IMR-90 (cell line): ENCODE measurements at regions not wholly inside any gene's neighbourhood (a gene's known extent, or its start where the extent isn't known, plus 50 kb on each side); places are given as distances from the start of the nearest gene placed in this dataset.
A peak's percentile ranks its signal among the peaks of the same experiment; 100 is the strongest.

ENCODE experiments used
- ATAC-seq: fragments of 200-7000 bp; cut with Tn5 transposase; 2 replicates; pipeline ENCODE4 v1.9.1; 2020; ENCODE audit warnings: low read depth, mild to moderate bottlenecking, moderate library complexity
- BruUV-seq: library from RNA; stranded (reverse); fragments of 400-500 nt; replicated peaks from 2 replicates; lab custom pipeline; 2021; lab: Mats Ljungman, UMichigan
- CTCF ChIA-PET: fragments of 300-600 bp; formaldehyde crosslinking; extraction: SDS; loops from one replicate; lab custom pipeline; 2021; ENCODE audit warnings: antibody characterized with exemption; lab: Yijun Ruan, JAX
- POLR2A ChIA-PET: fragments of 300-600 bp; sonication (Branson Sonifier 250); formaldehyde crosslinking; loops from one replicate; lab custom pipeline; 2022; ENCODE audit warnings: antibody characterized with exemption; ENCODE audit not compliant: unreplicated experiment; lab: Charles Lee
- DNase-seq: peaks from one replicate; pipeline ENCODE4 v3.0.0; 2013
- H2AFZ ChIP-seq: replicated peaks from 2 replicates; pipeline ENCODE3; 2013; ENCODE audit warnings: low read length, mild to moderate bottlenecking; ENCODE audit not compliant: poor library complexity
- H2AK5ac ChIP-seq: 2 replicates; pipeline ENCODE4 v1.6.1; 2013; ENCODE audit warnings: low read depth, low read length, inconsistent platforms
- H2AK9ac ChIP-seq: replicated peaks from 2 replicates; pipeline ENCODE3; 2013; ENCODE audit warnings: mild to moderate bottlenecking, low read depth, low read length, moderate library complexity; ENCODE audit not compliant: poor library complexity
- H2BK120ac ChIP-seq: 2 replicates; pipeline ENCODE4 v1.6.1; 2013; ENCODE audit warnings: low read depth, low read length, inconsistent platforms
- H2BK15ac ChIP-seq: 3 replicates; pipeline ENCODE4 v1.6.1; 2013; ENCODE audit warnings: low read depth, low read length, inconsistent platforms
- H2BK20ac ChIP-seq: 2 replicates; pipeline ENCODE4 v1.6.1; 2013; ENCODE audit warnings: low read depth, mild to moderate bottlenecking, inconsistent platforms, low read length, moderate library complexity
- H2BK5ac ChIP-seq: 2 replicates; pipeline ENCODE4 v1.6.1; 2013; ENCODE audit warnings: mild to moderate bottlenecking, low read depth, low read length, inconsistent platforms; ENCODE audit not compliant: poor library complexity, severe bottlenecking
- H3K14ac ChIP-seq: replicated peaks from 2 replicates; pipeline ENCODE4 v1.6.1; 2013; ENCODE audit warnings: low read depth, low read length, inconsistent platforms
- H3K18ac ChIP-seq: 2 replicates; pipeline ENCODE4 v1.6.1; 2013; ENCODE audit warnings: low read depth, low read length, control low read depth
- H3K23ac ChIP-seq: 2 replicates; pipeline ENCODE4 v1.6.1; 2013; ENCODE audit warnings: low read depth, low read length, inconsistent platforms
- H3K27ac ChIP-seq: 2 replicates; pipeline ENCODE4 v1.5.1; 2013; ENCODE audit warnings: mild to moderate bottlenecking, control low read depth, low read length; ENCODE audit not compliant: insufficient read depth
- H3K27me3 ChIP-seq: 2 replicates; pipeline ENCODE4 v1.6.1; 2013; ENCODE audit warnings: low read length; ENCODE audit not compliant: control insufficient read depth, insufficient read depth
- H3K36me3 ChIP-seq: 2 replicates; pipeline ENCODE4 v1.6.1; 2013; ENCODE audit warnings: low read length, mixed read lengths; ENCODE audit not compliant: control insufficient read depth, insufficient read depth
- H3K4ac ChIP-seq: 2 replicates; pipeline ENCODE4 v1.6.1; 2013; ENCODE audit warnings: low read depth, low read length, inconsistent platforms
- H3K4me1 ChIP-seq: 2 replicates; pipeline ENCODE4 v1.6.1; 2013; ENCODE audit warnings: low read length, mixed read lengths; ENCODE audit not compliant: control insufficient read depth, insufficient read depth
- H3K4me2 ChIP-seq: 2 replicates; pipeline ENCODE4 v1.6.1; 2013; ENCODE audit warnings: low read depth, mild to moderate bottlenecking, control low read depth, low read length, moderate library complexity
- H3K4me3 ChIP-seq: 2 replicates; pipeline ENCODE4 v1.5.1; 2013; ENCODE audit warnings: low read depth, mild to moderate bottlenecking, control low read depth, low read length, moderate library complexity; ENCODE audit not compliant: insufficient read depth
- H3K56ac ChIP-seq: 2 replicates; pipeline ENCODE4 v1.6.1; 2013; ENCODE audit warnings: low read length, inconsistent platforms; ENCODE audit not compliant: insufficient read depth; ENCODE audit errors: extremely low read depth
- H3K79me1 ChIP-seq, 2 experiments: 2 replicates each; pipeline ENCODE4 v1.6.1; 2013; ENCODE audit warnings: low read length in 2 of 2, inconsistent platforms in 1 of 2, low read depth in 1 of 2
- H3K9ac ChIP-seq: 2 replicates; pipeline ENCODE4 v1.6.1; 2013; ENCODE audit warnings: low read depth, low read length, control low read depth
- H3K9me1 ChIP-seq: 2 replicates; pipeline ENCODE4 v1.6.1; 2013; ENCODE audit warnings: low read length, inconsistent platforms; ENCODE audit not compliant: insufficient read depth
- H3K9me3 ChIP-seq: 2 replicates; pipeline ENCODE4 v1.6.1; 2013; ENCODE audit warnings: low read length; ENCODE audit not compliant: control insufficient read depth, insufficient read depth
- H4K20me1 ChIP-seq: 2 replicates; pipeline ENCODE4 v1.6.1; 2013; ENCODE audit warnings: low read length, inconsistent platforms; ENCODE audit not compliant: insufficient read depth
- H4K5ac ChIP-seq: 2 replicates; pipeline ENCODE4 v1.6.1; 2013; ENCODE audit warnings: mild to moderate bottlenecking, low read depth, low read length, control low read depth
- H4K8ac ChIP-seq, 2 experiments: 2 replicates each; pipeline ENCODE4 v1.6.1; 2013; ENCODE audit warnings: low read depth in 2 of 2, low read length in 2 of 2, control low read depth in 1 of 2, inconsistent platforms in 1 of 2
- H4K91ac ChIP-seq: 2 replicates; pipeline ENCODE4 v1.6.1; 2013; ENCODE audit warnings: low read depth, low read length, inconsistent platforms; ENCODE audit not compliant: insufficient read depth
- BHLHE40 ChIP-seq: fragments of 150-350 bp; IDR thresholded peaks from 2 replicates; pipeline ENCODE4 v1.6.1; 2016; ENCODE audit warnings: mild to moderate bottlenecking, low read depth, low read length
- CEBPB ChIP-seq: IDR thresholded peaks from 2 replicates; pipeline ENCODE4 v1.6.1; 2012; ENCODE audit warnings: low read depth, low read length, improper control_type of control experiment
- CHD1 ChIP-seq: IDR thresholded peaks from 2 replicates; pipeline ENCODE4 v1.6.1; 2012; ENCODE audit warnings: low read depth, low read length, improper control_type of control experiment
- FOS ChIP-seq: fragments of 150-350 bp; IDR thresholded peaks from 2 replicates; pipeline ENCODE4 v1.6.1; 2016; ENCODE audit warnings: low read depth, low read length
- MAFK ChIP-seq: IDR thresholded peaks from 2 replicates; pipeline ENCODE4 v1.6.1; 2012; ENCODE audit warnings: low read depth, low read length, improper control_type of control experiment
- MAZ ChIP-seq: IDR thresholded peaks from 2 replicates; pipeline ENCODE4 v1.6.1; 2012; ENCODE audit warnings: low read depth, mild to moderate bottlenecking, low read length, improper control_type of control experiment, moderate library complexity, borderline replicate concordance
- MXI1 ChIP-seq: IDR thresholded peaks from 2 replicates; pipeline ENCODE4 v1.6.1; 2012; ENCODE audit warnings: low read depth, mild to moderate bottlenecking, low read length, moderate library complexity, borderline replicate concordance
- NFE2L2 ChIP-seq: fragments of 150-350 bp; IDR thresholded peaks from 2 replicates; pipeline ENCODE4 v1.6.1; 2016; ENCODE audit warnings: low read depth, mild to moderate bottlenecking, low read length
- POLR2A ChIP-seq: IDR thresholded peaks from 2 replicates; pipeline ENCODE4 v1.6.1; 2012; ENCODE audit warnings: mild to moderate bottlenecking, low read depth, low read length
- RAD21 ChIP-seq: IDR thresholded peaks from 2 replicates; pipeline ENCODE4 v1.6.1; 2012; ENCODE audit warnings: low read length, improper control_type of control experiment
- RCOR1 ChIP-seq: IDR thresholded peaks from 2 replicates; pipeline ENCODE4 v1.6.1; 2012; ENCODE audit warnings: mild to moderate bottlenecking, low read length, improper control_type of control experiment; ENCODE audit not compliant: insufficient replicate concordance
- RFX5 ChIP-seq: IDR thresholded peaks from 2 replicates; pipeline ENCODE4 v1.8.0; 2012; ENCODE audit warnings: low read depth, mild to moderate bottlenecking, low read length, moderate library complexity
- SMC3 ChIP-seq: fragments of 150-350 bp; IDR thresholded peaks from 2 replicates; pipeline ENCODE4 v1.6.1; 2016; ENCODE audit warnings: low read depth, mild to moderate bottlenecking, antibody characterized with exemption, low read length, moderate library complexity
- WGBS, 2 experiments: methylation state at CpG; one replicate each; pipeline versions ENCODE4 v1.1.5 to v1.1.7; 2013; ENCODE audit warnings: missing lambda C conversion rate in 2 of 2; ENCODE audit not compliant: insufficient read length in 1 of 2; ENCODE audit errors: extremely low coverage in 2 of 2; 5-methylcytosine and 5-hydroxymethylcytosine counted together
- dilution Hi-C: fragments of 300-500 bp; cut with HindIII; formaldehyde crosslinking; loops from one replicate; pipeline ENCODE4 v1.14.3; 2018; ENCODE audit warnings: low sequenced_read_pairs; ENCODE audit not compliant: unreplicated experiment
- in situ Hi-C: fragments of 300-500 bp; cut with MboI; formaldehyde crosslinking; loops from 3 replicates; pipeline ENCODE4 v1.14.3; 2019; ENCODE audit warnings: low sequenced_read_pairs, inconsistent platforms, mixed read lengths
- intact Hi-C: fragments of 100-400 bp; cut with micrococcal nuclease; formaldehyde crosslinking; loops from 2 replicates; pipeline ENCODE4 v1.10.0; 2022
- TF ChIP-seq, protein P1 (sequence below): conservative IDR thresholded peaks from 2 replicates; pipeline ENCODE4 v1.5.1; 2012; ENCODE audit warnings: mild to moderate bottlenecking, low read depth, low read length, improper control_type of control experiment
- TF ChIP-seq, protein P2 (sequence below): fragments of 150-350 bp; IDR thresholded peaks from 2 replicates; pipeline ENCODE4 v1.6.1; 2016; ENCODE audit warnings: low read depth, mild to moderate bottlenecking, low read length, moderate library complexity, borderline replicate concordance
- TF ChIP-seq, protein P3 (sequence below): fragments of 150-350 bp; IDR thresholded peaks from 2 replicates; pipeline ENCODE4 v1.6.1; 2017; ENCODE audit warnings: mild to moderate bottlenecking, antibody characterized with exemption, low read length, low read depth

DNA sequence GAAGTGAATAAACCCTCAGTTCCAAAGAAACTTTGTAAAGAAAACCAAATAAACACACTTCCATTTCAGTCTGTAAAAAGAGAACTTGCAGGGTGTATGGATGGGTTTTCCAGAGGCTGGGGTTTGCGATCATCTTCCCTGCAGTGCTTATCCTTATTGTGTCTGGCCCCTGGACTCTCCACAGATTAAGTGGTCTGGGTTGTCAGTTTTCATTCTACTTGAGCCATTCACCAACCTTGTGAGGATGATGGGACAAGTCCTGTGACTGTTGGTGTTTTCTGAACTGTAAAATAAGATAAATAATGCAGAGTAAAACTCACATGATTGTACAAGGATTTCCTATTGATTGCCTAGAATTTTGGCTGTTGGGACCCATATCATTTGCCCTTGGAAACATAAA lies 166.1 kb upstream of the MOCS2 start:
- dilution Hi-C loops, result no loop called here
- no peak overlapping the region for H3K4me2 ChIP-seq
- H3K79me1 ChIP-seq, result no peaks in the 10 kb centered on the region
- no peak overlapping the region for H2BK15ac ChIP-seq
- POLR2A ChIA-PET, result no interaction called here
- no peaks in the 10 kb centered on the region for H3K4me1 ChIP-seq
- no peak overlapping the region for H3K23ac ChIP-seq
- no peaks in the 10 kb centered on the region for H3K9me1 ChIP-seq
- no peak overlapping the region for H3K56ac ChIP-seq
- H3K9ac ChIP-seq, result no peak overlapping the region
- no peak overlapping the region for H4K91ac ChIP-seq
- intact Hi-C loops, result no loop called here
- CTCF ChIA-PET, result interaction anchor here (1.6 kb wide), 1 partner anchor 13 kb away, joined by 5 read pairs; no protein-coding TSS in a partner anchor
- DNase-seq, result no peak
- peak overlapping the region; percentile 37; the same call in 1 of the 2 replicates for H3K18ac ChIP-seq
- no peak overlapping the region for H3K4ac ChIP-seq
- TF ChIP-seq BHLHE40 (no peak), SMC3 (no peak), MAZ (no peak), POLR2A (no peak), MAFK (no peak), CHD1 (no peak), RCOR1 (no peak), NFE2L2 (no peak), MXI1 (no peak), CEBPB (no peak), RAD21 (no peak), FOS (no peak), RFX5 (no peak)
- TF ChIP-seq, protein P1, sequence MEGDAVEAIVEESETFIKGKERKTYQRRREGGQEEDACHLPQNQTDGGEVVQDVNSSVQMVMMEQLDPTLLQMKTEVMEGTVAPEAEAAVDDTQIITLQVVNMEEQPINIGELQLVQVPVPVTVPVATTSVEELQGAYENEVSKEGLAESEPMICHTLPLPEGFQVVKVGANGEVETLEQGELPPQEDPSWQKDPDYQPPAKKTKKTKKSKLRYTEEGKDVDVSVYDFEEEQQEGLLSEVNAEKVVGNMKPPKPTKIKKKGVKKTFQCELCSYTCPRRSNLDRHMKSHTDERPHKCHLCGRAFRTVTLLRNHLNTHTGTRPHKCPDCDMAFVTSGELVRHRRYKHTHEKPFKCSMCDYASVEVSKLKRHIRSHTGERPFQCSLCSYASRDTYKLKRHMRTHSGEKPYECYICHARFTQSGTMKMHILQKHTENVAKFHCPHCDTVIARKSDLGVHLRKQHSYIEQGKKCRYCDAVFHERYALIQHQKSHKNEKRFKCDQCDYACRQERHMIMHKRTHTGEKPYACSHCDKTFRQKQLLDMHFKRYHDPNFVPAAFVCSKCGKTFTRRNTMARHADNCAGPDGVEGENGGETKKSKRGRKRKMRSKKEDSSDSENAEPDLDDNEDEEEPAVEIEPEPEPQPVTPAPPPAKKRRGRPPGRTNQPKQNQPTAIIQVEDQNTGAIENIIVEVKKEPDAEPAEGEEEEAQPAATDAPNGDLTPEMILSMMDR, result no peak
- TF ChIP-seq, protein P2, sequence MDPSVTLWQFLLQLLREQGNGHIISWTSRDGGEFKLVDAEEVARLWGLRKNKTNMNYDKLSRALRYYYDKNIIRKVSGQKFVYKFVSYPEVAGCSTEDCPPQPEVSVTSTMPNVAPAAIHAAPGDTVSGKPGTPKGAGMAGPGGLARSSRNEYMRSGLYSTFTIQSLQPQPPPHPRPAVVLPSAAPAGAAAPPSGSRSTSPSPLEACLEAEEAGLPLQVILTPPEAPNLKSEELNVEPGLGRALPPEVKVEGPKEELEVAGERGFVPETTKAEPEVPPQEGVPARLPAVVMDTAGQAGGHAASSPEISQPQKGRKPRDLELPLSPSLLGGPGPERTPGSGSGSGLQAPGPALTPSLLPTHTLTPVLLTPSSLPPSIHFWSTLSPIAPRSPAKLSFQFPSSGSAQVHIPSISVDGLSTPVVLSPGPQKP, result no peak
- TF ChIP-seq, protein P3, sequence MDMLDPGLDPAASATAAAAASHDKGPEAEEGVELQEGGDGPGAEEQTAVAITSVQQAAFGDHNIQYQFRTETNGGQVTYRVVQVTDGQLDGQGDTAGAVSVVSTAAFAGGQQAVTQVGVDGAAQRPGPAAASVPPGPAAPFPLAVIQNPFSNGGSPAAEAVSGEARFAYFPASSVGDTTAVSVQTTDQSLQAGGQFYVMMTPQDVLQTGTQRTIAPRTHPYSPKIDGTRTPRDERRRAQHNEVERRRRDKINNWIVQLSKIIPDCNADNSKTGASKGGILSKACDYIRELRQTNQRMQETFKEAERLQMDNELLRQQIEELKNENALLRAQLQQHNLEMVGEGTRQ, result no peak
- H4K8ac ChIP-seq, result no peak overlapping the region
- WGBS, 2 experiments, result no CpG with 5 or more reads among the region's 1 CpG
- H2AK5ac ChIP-seq, result no peak overlapping the region
- H3K27me3 ChIP-seq, result no peaks in the 10 kb centered on the region
- no peaks in the 10 kb centered on the region for H4K20me1 ChIP-seq
- H2AFZ ChIP-seq, result no peak overlapping the region
- in situ Hi-C loops, result no loop called here
- no peak overlapping the region for H3K27ac ChIP-seq
- H3K9me3 ChIP-seq, result no peaks in the 10 kb centered on the region
- H2BK120ac ChIP-seq, result no peak overlapping the region
- H4K5ac ChIP-seq, result no peak overlapping the region
- H3K14ac ChIP-seq, result no peak overlapping the region
- no peaks in the 10 kb centered on the region for H3K36me3 ChIP-seq
- no peak overlapping the region for H2BK5ac ChIP-seq
- no TSS peak for BruUV-seq
- H2BK20ac ChIP-seq, result no peak overlapping the region
- ATAC-seq, result no peak
- H3K4me3 ChIP-seq, result no peak overlapping the region
- no peak overlapping the region for H2AK9ac ChIP-seq
